Activated naive CD4-positive, alpha-beta T cell treated with Interleukin-2 at 50 U/mL for 16 hours (primary cell): ENCODE measurements at regions not wholly inside any gene's neighbourhood (a gene's known extent, or its start where the extent isn't known, plus 50 kb on each side); places are given as distances from the start of the nearest gene placed in this dataset.
"Not testable (repeated sequence)": the region's sequence is repeated elsewhere in the genome, so short reads cannot be mapped to it uniquely, and the experiment has no call there.

Experiments used
- DNase-seq: peaks from one replicate; pipeline ENCODE4 v3.0.0-alpha.2; 2020

DNA sequence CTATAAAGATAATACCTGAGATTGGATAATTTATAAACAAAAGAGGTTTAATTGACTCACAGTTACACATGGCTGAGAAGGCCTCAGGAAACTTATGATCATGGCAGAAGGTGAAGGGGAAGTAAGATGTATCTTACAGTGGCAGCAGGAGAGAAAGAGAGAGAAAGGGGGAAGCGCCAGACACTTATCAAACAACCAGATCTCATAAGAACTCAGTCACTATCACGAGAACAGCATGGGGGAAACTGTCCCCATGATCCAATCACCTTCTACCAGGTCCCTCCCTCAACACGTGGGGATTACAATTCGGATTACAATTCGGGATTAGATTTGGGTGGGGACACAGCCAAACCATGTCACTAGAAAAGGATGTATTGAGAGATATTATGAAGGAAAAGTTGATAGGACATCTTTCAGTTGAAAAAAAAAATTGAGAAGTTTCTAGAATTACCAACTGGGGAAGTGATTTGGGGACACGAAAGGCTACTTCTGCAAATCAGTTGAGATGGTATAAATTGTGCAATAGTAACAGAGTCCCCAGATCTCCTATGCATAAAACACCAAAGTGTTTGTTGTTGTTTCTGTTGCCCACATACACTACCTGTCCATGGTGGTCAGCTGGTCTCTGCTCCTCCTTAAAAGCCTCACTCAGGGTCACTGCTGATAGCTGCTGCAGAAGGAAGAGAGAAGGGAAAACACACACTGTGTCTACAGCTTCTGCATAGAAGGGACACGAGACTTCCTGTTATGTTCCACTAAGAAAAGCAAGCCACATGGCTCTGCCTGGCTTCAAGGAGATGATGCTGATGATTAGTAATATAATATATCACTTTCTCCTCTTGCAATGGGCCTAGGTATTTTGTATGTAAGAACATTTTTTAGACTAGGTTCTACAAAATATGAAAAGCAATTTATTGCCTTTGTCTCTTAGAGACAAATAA, 465.5 kb downstream of the PDZRN4 start:
- DNase-seq = no peak

GRCh38 chr12:41652981-41653380, 464.9 kb downstream of the PDZRN4 start:
- DNase-seq = no peak

GRCh38 chr12:41645624-41646023, 457.5 kb downstream of the PDZRN4 start:
- DNase-seq = no peak

DNA sequence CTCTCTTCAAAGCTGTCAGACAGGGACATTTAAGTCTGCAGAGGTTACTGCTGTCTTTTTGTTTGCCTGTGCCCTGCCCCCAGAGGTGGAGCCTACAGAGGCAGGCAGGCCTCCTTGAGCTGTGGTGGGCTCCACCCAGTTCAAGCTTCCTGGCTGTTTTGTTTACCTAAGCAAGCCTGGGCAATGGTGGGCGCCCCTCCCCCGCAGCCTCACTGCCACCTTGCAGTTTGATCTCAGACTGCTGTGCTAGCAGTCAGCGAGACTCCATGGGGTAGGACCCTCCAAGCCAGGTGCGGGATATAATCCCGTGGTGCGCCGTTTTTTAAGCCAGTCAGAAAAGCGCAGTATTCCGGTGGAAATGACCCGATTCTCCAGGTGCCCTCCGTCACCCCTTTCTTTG, 454.7 kb downstream of the PDZRN4 start:
- not testable (repeated sequence) for DNase-seq

GRCh38 chr12:41636653-41637052, 448.5 kb downstream of the PDZRN4 start:
- no peak for DNase-seq

- no peak for DNase-seq
Measured at GRCh38 chr12:41635626-41636364, 447.7 kb downstream of the PDZRN4 start.

DNA sequence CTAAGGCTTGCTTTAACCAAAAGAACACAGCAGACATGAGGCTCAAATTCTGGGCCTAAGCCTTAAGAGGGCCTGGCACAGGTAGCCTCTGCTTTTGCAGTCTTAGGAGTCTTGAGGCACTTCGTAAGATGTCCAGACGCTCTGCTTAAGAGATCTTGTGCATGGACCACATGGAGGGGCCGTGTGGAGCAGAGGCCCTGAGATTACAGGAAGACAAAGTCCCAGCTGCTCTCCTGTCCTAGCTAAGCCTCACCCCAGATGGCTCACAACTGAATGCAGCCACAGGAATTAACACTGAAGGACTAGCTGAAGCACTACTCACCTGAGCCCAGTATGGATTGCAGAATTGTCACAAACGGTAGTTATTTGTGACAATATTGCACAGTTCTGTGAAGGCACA, 446.0 kb downstream of the PDZRN4 start:
- no peak for DNase-seq

DNA sequence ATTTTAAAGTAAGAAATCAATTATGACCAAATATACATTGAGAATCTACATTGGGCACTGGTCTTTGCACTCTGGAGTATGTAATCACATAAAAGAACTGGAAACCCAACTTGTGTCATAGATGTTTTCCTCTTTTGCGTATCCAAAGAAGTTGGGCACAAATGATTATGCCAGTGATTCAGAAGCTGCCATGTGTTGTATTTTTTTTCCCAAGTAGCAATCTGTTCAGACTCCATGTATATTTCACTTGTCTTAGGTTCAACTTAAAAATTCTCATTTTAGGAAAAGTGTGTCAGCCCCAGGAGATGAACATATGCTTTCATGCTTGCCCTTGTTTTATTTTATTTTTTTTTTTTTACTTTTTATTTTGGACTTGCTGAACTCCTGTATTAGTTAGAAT, 441.5 kb downstream of the PDZRN4 start:
- no peak for DNase-seq

GRCh38 chr12:41627476-41627875, 439.4 kb downstream of the PDZRN4 start:
- no peak for DNase-seq

DNA sequence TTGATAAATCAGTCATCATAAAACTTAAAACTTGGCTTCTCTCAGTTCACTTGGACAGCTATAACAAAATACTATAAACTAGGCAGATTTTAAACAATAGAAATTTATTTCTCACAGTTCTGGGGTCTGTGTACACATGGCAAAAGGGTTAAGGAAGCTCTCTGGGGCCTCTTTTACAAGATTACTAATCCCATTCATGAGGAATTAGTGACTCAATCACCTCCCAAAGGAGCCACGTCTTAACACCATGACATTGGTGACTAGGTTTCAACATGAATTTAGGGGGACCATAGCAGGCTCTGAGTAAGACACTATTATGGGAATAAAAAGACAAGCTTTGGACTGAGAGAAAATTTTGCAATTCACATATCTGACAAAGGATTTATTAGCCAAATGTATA, 436.5 kb downstream of the PDZRN4 start:
- no peak for DNase-seq
